ENCODE measurements at regions not wholly inside any gene's neighbourhood (a gene's known extent, or its start where the extent isn't known, plus 50 kb on each side); places are given as distances from the start of the nearest gene placed in this dataset.

GRCh38 chr2:8278709-8279354 is 403.0 kb upstream of the ID2 start:
- no peak for TF ChIP-seq POLR2A (IDR thresholded peaks at IDR 0.05; ENCODE audit: low read depth)
- no peak for TF ChIP-seq EP300 (IDR thresholded peaks at IDR 0.05)
- no peak for TF ChIP-seq CTCF (IDR thresholded peaks at IDR 0.05)

Measured in esophagus muscularis mucosa (tissue), 4 donors.